GM19438 (cell line): ENCODE measurements at regions not wholly inside any gene's neighbourhood (a gene's known extent, or its start where the extent isn't known, plus 50 kb on each side); places are given as distances from the start of the nearest gene placed in this dataset.
"Not testable (repeated sequence)": the region's sequence is repeated elsewhere in the genome, so short reads cannot be mapped to it uniquely, and the experiment has no call there.

ENCODE experiments used
- ATAC-seq: cut with Tn5 transposase; IDR thresholded peaks from one replicate; pipeline ENCODE4 v1.9.1; 2021; ENCODE audit warnings: low read depth; ENCODE audit not compliant: unreplicated experiment

DNA sequence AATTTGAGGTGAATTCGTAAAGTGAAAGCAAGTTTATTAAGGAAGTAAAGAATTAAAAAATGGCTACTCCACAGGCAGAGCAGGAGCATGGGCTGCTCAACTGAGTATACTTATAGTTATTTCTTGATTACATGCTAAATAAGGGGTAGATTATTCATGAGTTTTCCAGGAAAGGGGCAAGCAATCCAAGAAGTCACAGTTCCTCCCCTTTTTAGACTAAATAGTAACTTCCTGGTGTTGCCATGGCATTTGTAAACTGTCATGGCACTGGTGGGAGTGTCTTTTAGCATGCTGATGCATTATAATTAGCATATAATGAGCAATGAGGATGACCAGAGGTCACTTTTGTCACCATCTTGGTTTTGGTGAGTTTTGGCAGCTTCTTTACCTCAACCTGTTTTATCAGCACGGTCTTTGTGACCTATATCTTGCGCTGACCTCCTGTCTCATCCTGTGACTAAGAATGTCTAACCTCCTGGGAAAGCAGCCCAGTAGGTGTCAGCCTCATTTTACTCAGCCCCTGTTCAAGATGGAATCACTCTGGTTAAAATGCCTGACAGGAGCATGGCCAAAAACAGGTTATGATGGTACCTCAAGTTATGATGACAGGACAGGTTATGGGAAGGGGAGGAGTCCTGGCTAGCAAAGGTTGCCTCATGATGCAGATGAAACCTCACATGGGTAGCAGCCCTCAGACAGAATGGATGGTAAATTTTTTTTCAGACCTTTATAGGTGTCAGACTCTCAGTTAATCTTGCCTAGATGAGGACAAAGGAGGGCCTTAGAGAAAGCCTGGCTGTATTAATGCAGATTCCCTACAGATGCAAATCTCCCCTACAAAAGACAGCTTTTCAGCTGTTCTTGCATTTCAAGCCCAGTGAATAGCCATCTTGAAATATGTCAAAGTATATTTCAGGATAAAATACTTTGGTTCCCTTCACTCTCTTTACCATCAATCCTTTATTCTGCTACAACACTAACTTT is 49.7 kb downstream of the SIPA1L2 start:
- no peak for ATAC-seq

DNA sequence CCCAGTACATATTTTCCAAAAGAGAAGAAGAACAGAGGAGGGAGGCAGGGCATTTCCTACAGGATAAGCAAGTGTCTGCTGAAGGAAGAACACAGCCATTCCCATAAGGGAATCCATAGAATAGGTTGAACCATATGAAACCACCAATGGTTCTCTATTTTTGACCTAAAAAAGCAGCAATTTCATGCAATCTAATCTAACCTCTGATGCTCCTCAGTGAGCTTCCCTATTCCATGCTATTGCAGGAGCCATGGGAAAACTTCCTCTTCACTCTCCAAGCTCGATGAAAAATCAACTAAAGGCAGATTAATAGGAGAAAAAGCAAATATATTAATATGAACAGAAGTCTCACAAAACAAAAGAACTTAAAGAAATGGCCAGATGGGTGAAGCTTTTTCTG is 50.5 kb downstream of the SIPA1L2 start:
- ATAC-seq = no peak

DNA sequence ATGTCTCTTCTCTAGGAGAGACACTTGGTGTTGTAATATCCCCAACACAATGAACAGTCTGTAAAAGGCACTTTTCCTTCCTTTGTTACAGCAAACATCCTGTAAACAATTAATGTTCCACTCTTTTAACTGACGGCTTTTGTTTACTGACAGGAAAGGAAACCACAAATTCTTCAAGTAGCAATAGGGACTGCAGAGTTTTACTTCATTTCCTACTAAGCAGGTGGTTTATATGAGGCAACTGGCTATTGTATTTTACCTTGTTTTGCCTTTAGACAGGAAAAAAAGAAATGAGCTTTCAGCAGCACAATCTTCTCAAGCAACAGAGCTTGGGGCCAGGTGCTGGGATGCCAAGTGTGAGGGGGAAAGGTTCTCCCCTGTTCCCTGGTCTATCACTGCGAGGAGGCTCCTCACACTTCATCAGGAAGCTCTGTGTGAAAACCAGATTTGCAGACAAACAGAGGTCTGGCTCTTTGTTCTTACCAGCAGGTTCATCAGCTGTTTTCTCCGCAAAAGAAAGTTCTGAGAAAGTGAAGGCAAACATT is 51.2 kb downstream of the SIPA1L2 start:
- ATAC-seq = peak; percentile 78

DNA sequence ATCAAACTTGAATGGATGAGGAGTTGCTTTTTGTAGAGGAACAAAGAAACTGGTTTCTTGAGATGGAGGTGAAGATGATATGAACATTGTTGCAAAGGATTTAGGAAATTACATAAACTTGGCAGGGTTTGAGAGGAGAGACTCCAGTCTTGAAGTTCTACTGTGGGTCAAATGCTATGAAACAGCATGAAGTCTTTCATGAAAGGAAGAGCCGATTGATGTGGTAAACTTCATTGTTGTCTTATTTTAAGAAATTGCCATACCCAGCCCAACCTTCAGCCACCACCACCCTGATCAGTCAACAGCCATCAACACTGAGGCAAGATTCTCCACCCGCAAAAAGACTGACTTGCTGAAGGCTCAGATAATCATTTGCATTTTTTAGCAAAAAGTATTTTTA is 52.2 kb downstream of the SIPA1L2 start:
- no peak for ATAC-seq

DNA sequence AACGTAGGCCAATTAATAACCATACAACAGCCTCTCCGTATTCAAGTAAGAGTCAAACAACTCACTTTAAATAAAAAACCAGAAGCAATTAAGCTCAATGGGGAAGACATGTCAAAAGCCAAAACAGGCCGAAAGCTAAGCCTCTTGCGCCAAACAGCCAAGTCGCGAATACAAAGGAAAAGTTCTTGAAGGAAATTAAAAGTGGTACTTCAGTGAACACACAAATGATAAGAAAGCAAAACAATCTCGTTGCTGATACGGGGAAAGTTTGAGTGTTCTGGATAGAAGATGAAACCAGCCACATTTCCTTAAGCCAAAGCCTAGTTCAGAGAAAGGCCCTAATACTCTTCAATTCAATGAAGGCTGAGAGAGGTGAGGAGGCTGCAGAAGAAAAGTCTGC is 53.4 kb downstream of the SIPA1L2 start:
- no peak for ATAC-seq

DNA sequence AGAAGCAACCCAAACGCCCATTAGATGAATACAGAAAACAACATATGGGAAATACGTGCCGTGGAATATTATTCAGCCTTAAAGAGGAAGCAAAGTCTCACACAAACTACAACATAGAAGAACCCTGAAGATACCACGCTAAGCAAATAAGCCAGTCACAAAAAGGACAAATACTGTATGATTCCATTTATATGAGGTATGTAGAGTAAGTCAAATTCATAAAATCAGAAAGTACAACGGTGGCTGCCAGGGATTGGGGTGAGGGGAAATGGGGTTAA is 54.2 kb downstream of the SIPA1L2 start:
- no peak for ATAC-seq

DNA sequence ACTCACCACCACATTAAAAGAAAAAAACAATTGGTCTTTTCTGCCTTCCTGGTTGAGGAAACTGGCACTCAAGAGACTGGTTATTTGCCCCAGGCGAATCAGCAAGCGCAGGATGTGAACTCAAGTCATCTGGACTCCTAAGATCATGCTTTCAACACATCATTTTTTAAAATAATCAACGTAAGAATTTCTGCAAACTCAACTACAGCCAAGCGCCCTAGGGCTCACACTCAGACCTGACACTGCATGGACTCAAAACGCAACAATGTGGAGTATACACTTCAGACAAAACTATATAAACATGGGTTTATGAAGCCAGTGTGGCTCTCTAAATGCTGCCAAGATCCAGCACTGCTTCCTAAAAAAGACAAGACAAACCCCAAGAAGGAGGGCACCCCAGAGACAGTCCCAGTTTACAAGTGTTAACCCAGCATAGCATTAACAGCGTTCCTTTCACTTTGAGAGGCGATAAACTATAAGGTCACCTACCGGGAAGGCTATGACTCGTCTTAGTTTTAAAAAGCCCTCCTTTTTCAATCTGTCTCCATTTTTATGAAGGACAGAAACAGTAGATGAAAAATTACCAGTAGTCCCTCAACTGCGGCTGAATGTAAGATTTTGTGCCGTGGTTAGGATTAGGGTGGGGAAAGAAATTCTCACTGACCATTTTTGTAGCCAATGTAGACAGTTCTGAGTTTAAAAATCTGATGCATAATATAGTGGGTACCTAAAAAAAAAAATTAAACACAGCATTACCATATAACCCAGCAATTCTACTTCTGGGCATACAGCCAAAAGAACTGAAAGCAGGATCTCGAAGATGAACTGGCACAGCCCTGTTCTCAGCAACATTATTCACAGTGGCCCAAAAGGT is 54.8 kb downstream of the SIPA1L2 start:
- ATAC-seq = no peak

DNA sequence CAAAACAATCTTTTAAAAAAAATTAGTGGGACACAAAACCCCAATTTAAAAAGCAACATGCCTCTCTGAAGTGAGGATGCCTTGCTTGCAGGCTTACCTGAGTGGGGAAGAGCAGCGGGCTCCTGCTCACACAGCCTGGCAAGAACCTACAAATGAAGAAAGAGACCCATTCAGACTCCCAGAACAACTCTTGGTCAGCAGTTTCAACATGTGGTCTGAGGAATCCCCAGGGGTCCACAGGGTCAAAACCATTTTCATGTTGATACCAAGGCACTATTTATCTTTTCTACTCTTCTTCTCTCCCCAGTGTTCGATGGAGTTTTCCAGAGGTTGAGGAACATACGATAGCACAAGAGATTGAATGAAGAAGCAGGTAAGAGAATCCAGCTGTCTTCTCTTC is 55.9 kb downstream of the SIPA1L2 start:
- ATAC-seq = no peak

DNA sequence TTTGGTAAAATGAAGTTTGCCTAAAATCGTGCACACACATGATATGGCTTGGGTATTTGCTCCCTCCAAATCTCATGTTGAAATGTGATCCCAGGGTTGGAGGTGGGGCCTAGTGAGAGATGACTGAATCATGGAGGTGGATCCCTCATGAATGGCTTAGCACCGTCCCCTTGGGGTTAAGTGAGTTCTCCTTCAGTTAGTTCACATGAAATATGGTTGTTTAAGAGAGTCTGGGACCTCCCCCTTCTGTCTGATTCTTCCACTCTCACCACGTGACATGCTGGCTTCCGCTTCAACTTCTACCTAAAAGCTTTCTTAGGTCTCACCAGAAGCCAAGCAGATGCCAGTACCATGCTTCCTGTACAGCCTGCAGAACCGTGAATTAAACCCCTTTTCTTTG is 58.4 kb downstream of the SIPA1L2 start:
- no peak for ATAC-seq

DNA sequence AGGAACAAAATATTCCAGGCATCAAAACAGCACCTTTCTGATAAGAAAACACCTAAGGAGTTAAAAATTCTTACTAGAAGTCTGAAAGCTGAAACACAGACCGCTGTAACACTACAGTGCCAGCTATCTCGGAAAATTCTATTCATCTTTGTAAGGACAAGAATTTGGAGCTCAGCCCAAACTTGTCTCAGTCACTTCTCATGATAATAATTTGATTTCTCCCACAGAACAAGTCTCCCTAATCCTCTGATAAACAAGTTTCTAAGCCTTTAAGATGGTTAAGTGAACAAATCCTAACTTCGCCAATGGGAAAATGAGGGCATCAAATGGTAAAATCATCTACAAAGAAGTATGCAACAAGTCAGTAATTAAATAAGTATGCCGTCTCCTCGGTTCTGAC is 59.9 kb downstream of the SIPA1L2 start:
- no peak for ATAC-seq

DNA sequence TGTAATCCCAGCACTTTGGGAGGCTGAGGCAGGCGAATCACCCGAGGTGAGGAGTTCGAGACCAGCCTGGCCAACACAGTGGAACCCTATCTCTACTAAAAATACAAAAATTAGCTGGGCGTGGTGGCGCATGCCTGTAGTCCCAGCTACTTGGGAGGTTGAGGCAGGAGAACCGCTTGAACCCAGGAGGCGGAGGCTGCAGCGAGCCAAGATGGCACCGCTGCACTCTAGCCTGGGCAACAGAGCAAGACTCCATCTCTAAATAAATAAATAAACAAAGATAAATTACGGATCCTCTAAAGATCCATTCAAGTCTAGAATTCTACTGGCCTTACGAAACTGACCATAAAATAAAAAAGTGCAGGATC is 60.4 kb downstream of the SIPA1L2 start:
- ATAC-seq = not testable (repeated sequence)

DNA sequence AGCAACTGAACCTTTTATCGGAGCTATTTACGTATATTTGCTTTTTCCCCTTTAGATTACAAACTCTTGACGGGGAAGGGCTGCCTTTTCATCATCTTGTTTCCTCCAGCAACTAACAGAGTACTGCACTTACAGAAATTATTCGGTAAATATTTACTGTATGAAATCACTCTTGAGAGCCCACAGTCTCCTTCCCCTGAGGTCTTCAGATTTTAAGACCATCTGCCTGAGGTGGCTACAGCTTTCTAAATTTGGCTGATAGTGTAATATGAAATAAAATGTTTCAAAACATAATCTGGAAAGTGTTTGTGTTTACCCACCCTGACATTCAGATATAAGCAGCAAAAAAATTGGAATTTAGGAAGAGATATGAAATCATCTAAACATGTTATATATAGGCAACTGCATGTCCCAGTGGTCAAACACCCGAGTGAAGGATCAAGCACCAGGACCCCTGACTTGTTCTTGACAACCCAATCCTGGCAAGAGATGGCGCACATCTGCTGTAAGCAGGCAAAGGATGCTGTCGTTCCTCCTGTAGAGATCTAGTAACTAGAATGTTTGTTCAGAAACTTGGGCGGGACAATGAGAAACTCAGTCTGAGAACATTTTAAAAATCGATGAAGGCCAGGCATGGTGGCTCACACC is 60.9 kb downstream of the SIPA1L2 start:
- ATAC-seq = no peak

DNA sequence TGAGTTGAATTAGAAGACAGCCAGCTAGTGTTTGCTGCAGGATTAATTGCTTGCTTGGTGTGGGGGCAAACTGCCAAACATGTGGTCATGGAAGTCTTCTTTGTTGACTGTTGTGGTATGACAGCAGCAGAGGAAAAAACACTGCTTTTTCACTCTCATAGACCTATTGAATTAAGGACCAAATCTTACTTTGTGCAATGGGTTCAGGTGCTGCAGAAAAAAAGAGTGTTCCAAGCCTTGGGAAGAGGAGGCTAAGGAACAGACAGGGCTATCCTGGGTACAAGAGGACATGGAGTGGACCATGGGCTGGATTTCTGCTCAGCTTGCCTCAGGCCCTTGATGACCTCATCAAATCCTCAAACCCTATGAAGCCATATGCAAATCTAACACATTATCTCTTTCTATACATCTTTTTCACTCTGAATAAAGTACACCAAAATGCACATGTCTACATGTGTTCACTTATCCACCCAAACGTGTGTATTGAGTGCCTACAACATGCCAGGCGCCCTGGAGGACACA is 61.5 kb downstream of the SIPA1L2 start:
- no peak for ATAC-seq

DNA sequence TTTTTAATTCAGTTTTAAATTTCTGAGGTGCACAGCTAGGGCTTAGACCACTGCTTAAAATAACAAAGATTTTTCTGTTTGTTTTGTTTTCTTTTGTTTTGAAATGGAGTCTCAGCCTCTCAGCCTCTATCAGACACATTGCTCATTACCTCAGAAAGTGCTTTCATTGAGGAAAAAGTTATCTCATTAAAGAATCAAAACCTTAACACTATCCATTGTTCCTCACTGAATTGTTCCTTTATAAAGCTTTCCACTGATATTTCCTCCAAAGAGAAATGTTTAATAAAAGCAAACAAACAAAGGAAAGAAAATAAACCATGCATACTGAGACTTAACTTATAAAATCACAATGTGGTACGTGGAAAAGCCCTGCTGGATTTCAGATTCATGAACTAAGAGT is 63.8 kb downstream of the SIPA1L2 start:
- ATAC-seq = no peak

DNA sequence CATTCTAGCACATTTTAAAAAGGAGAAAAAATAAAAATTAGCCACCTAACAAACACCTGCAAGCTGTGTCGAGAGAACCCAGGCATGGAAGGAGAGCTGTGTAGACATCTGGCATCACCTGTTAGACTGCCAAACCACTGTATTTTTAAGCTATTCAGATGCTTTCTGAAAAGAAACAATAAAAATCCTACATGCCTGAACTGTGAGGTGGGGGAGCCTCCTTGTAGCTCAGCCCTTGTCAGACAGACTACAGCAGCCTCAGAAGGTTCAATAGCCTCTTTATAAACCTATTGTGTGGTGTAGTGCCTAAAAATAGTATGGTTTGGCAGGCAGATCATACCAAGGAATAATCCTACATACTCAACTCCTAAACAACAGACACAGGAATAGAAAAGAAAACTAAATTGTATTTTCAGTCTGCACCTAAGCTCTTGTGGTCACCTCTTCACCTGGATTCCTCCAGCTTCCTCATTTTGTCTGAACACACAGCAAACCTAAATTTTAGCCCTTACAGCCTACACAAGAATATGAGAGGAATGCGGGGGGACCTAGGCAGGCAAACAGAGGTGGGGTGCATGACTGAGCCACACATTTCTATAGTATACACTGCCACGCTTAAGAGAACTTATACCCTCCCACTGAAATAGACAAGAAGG is 67.0 kb downstream of the SIPA1L2 start:
- no peak for ATAC-seq

DNA sequence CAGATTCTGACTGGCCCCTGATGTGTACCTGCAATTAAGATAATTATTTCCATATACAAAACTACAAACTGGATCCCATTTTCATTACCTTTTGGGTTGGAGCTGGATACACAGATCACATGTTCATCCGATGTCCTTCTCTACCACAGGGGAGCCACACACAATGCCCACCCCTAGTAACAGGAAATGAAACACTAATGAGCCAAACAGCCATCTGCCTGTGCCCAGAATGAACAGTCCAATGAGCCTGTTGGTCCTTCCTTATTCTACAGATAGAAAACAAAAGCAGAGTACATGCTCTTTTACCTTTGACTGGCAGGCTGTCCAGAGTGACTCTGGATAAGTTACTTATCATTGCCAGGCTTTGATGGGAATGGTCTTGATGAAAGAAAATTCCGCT is 68.6 kb downstream of the SIPA1L2 start:
- ATAC-seq = no peak

DNA sequence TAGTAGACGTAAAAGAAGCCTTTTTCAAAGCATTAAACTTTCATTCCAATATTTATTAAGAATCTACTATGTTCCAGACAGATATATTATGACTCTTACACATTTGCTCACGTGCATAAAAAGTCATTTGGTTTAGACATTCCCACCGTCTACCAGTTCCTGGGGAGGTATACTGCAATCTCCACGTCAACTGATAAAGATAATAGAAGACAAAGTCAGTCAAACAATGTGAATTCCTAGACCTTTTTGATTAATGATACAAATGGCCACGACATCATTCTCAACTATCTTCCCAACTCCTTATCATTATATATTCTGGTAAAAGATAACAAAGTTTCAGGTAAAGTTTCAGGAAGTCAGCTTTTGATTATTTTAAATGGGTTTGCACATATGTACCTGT is 69.0 kb downstream of the SIPA1L2 start:
- no peak for ATAC-seq

DNA sequence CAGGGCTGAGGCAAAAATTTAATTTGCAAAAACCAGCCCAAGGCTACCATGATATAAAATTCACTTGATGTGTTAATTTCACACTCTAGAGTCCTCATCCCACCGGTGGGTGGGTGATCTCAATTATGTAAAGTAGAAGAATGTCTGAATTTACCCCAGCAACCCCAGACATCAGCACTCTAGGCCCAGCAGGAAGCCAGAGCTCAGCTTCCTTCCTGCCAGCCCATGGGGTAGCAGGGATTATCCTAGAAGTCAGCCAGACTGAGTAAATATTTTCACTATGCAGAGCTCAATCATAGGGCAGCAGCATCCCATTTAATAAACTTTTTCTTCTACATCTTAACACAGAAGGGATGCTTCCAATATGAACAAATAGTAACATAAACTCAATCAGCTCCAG is 71.0 kb downstream of the SIPA1L2 start:
- ATAC-seq = no peak

DNA sequence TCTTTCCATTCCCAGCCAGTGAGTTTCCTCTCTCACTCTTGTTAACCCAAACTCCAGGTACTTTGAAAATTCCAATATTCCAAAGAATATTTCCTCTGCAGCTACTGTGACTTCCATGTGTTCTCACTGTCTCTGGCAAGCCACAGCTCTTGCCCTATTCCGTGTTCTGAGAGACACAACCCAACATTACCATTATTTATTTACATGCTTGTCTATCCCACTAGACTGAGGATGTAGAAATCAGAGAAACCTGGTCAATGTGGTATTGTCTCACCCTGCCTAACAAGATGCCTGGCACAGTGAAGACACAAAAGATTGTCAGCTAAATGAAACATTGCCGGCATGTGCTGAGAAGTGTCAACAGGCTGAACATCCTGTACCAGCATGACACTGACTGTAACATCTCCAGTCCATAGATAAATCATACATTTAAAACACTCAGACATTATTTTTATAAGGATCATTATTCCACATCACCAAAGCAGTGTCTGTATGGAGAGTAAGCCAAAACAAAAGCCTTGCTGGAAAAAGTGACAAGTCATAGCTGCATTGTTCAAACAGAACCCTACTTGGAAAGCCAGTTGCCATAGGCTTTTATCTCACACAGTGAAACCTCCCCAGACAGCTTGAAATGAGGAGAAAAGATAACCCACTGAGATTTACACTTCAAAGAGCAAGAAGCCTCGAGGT is 72.3 kb downstream of the SIPA1L2 start:
- no peak for ATAC-seq

DNA sequence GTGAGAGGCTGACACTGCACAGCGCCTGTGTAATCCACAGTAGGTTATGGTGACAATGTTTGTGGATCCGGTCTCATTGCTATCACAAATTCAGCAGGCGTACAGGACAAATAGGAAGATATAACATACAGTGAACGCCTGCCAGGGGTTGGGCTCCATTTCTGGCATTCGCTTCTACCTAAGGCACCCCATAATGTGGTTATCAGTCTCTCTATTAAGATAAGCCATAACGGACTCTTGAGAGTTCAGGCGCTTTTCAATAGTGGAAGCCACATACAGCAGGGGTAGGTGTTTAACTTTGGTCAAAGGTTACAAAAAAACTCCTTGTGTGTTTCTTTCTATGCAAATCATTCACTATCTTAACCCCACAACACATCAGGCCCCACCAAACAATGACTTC is 72.8 kb downstream of the SIPA1L2 start:
- no peak for ATAC-seq
